ENCODE measurements at regions not wholly inside any gene's neighbourhood (a gene's known extent, or its start where the extent isn't known, plus 50 kb on each side); places are given as distances from the start of the nearest gene placed in this dataset.

DNA sequence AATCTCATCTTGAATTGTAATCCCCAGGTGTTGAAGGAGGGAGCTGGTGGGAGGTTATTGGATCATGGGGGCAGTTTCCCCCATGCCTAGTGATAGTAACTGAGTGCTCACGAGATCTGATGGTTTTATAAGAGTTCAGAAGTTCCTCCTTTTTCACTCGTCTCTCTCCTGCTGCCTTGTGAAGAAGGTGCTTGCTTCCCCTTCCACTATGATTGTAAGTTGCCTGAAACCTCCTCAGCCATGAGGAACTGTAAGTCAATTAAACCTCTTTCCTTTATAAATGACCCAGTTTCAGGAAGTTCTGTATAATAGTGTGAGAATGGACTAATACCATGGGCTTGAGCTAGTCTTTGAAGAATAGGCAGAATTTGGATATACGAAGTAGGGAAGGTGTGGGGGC, 113.9 kb downstream of the RIN2 start:
- Histone ChIP-seq H4K8ac (ENCODE audit: low read depth, low read length) (no peak overlapping the region), H3K18ac (ENCODE audit: low read length) (no peak overlapping the region), H4K91ac (ENCODE audit: low read depth, low read length, poor library complexity) (no peak overlapping the region), H3K4me2 (ENCODE audit: insufficient read depth, low read length, poor library complexity, severe bottlenecking) (no peak overlapping the region), H3K9me3 (replicated peaks in 1 of 2; ENCODE audit: control insufficient read depth in 2 of 2, insufficient read depth in 1 of 2, low read depth in 1 of 2, low read length in 2 of 2) (peaks cover 0 to 2% of the 10 kb centered on the region in 2 donors), H3K14ac (ENCODE audit: low read length) (no peak overlapping the region), H3K4me3 (ENCODE audit: low read length in 2 of 2) (no peak overlapping the region), H3K9ac (ENCODE audit: low read depth, low read length, poor library complexity) (no peak overlapping the region), H3K4me1 (ENCODE audit: control insufficient read depth in 2 of 2, insufficient read depth in 1 of 2, low read depth in 1 of 2, low read length in 2 of 2) (peaks cover 0 to 3% of the 10 kb centered on the region in 2 donors), H3K27me3 (ENCODE audit: control insufficient read depth in 3 of 3, insufficient read depth in 3 of 3, low read depth in 1 of 3, low read length in 3 of 3) (no peaks in the 10 kb centered on the region), H2BK5ac (ENCODE audit: low read length) (no peak overlapping the region), H3K36me3 (replicated peaks in 1 of 2; ENCODE audit: control insufficient read depth in 2 of 2, insufficient read depth in 2 of 2, low read length in 2 of 2) (peaks cover 0 to 6% of the 10 kb centered on the region in 2 donors), H2BK120ac (ENCODE audit: low read depth, low read length) (no peak overlapping the region), H3K23ac (ENCODE audit: low read depth, low read length, poor library complexity) (no peak overlapping the region), H2AK5ac (ENCODE audit: low read depth, low read length) (no peak overlapping the region), H2AFZ (ENCODE audit: low read length) (no peak overlapping the region), H3K27ac (replicated peaks; ENCODE audit: low read length) (no peak overlapping the region), H3K4ac (ENCODE audit: low read length) (no peak overlapping the region), H2BK15ac (ENCODE audit: low read length) (no peak overlapping the region), H3K79me1 (ENCODE audit: low read depth, low read length) (no peaks in the 10 kb centered on the region), H2BK12ac (ENCODE audit: low read length) (no peak overlapping the region)
- WGBS, 2 donors (ENCODE audit: extremely low coverage in 2 of 2, insufficient read length in 2 of 2, insufficient replicate concordance in 1 of 2) = no CpG with 5 or more reads among the region's 3 CpGs
- DNase-seq (ENCODE audit: low spot score) = no peak

DNA sequence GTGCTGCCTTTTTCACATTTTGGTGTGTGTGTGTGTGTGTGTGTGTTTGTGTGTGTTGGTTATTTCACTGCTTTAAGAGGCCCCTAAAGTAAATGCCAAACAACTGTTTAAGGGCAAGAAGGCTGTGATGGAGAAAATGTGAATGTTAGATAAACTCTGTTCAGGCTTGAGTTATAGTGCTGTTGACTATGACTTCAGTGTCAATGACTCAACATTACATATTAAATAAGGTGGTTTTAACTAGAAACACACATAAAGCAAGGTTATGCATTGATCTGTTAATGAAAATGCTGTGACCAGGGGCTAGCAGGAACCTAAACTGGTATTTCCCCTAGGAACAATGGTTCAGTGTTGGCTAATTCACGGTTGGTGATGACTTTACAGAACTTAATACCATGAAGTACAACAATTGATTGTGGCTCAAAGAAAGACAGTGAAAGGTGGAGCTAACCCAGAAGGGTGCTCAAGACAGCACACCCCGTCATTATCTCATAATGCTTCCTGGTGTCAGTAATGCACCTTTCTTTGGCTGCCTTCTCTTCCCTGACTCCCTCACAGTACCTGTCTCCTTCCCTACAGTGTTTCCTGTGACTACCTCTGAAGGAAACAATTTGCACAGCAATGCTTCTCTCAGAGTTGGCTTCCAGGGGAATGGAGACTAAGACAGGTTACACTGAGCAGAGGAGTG, 116.1 kb downstream of the RIN2 start:
- H2BK15ac ChIP-seq (ENCODE audit: low read length) = no peak overlapping the region

DNA sequence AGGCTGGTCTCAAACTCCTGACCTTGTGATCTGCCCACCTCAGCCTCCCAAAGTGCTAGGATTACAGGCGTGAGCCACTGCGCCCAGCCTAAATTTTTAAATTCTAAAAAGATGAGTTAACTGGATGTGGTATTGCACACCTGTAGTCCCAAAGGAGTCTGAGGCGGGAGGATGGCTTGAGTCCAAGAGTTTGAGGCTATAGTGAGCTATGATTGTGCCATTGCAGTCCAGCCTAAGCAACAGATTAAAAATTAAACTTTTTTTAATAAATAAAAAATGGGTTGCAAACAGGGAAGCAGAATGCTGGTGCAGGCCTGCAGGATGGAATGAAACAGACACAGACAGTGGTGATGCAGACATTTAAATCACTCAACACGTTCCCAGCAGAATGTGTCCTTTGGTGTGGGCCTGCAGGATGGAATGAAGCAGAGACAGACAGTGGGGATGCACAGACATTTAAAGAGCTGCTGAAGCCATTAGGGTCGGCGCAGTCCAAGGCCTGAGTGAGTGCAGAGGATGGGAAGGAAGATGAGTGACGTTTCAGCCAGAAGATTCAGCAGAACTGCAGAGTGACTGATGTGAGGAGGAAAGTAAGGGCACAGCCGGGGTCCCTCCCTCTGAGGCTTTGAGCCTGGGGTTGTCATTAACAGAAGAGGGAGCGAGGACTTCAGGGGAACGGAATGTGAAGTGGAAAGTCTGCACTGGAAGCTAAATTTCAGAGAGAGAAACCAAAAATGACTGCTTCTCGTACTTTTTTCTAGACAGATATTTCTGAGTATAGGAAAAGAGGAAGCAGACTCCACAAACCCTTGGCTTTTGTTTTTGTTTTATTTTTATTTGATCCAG, 117.5 kb downstream of the RIN2 start:
- Histone ChIP-seq H2AFZ (ENCODE audit: low read length) (no peak overlapping the region), H3K27ac (replicated peaks; ENCODE audit: low read length) (no peak overlapping the region), H4K8ac (ENCODE audit: low read depth, low read length) (no peak overlapping the region), H2BK120ac (ENCODE audit: low read depth, low read length) (no peak overlapping the region), H3K36me3 (replicated peaks in 1 of 2; ENCODE audit: control insufficient read depth in 2 of 2, insufficient read depth in 2 of 2, low read length in 2 of 2) (peaks cover 0 to 6% of the 10 kb centered on the region in 2 donors), H3K9me3 (replicated peaks in 1 of 2; ENCODE audit: control insufficient read depth in 2 of 2, insufficient read depth in 1 of 2, low read depth in 1 of 2, low read length in 2 of 2) (peaks cover 0 to 2% of the 10 kb centered on the region in 2 donors), H3K4ac (ENCODE audit: low read length) (no peak overlapping the region), H3K4me3 (ENCODE audit: low read length in 2 of 2) (no peak overlapping the region), H3K14ac (ENCODE audit: low read length) (no peak overlapping the region), H3K23ac (ENCODE audit: low read depth, low read length, poor library complexity) (no peak overlapping the region), H2AK5ac (ENCODE audit: low read depth, low read length) (no peak overlapping the region), H3K27me3 (ENCODE audit: control insufficient read depth in 3 of 3, insufficient read depth in 3 of 3, low read depth in 1 of 3, low read length in 3 of 3) (no peaks in the 10 kb centered on the region), H2BK12ac (ENCODE audit: low read length) (no peak overlapping the region), H3K9ac (ENCODE audit: low read depth, low read length, poor library complexity) (no peak overlapping the region), H3K4me2 (ENCODE audit: insufficient read depth, low read length, poor library complexity, severe bottlenecking) (no peak overlapping the region), H2BK15ac (ENCODE audit: low read length) (no peak overlapping the region), H4K91ac (ENCODE audit: low read depth, low read length, poor library complexity) (no peak overlapping the region), H3K18ac (ENCODE audit: low read length) (no peak overlapping the region), H3K79me1 (ENCODE audit: low read depth, low read length) (no peaks in the 10 kb centered on the region), H2BK5ac (ENCODE audit: low read length) (no peak overlapping the region), H3K4me1 (ENCODE audit: control insufficient read depth in 2 of 2, insufficient read depth in 1 of 2, low read depth in 1 of 2, low read length in 2 of 2) (peaks cover 0 to 3% of the 10 kb centered on the region in 2 donors)
- WGBS, 2 donors (ENCODE audit: extremely low coverage in 2 of 2, insufficient read length in 2 of 2, insufficient replicate concordance in 1 of 2) = no CpG with 5 or more reads among the region's 11 CpGs
- DNase-seq (ENCODE audit: low spot score) = no peak

More for the DNA sequence above, 116.1 kb downstream of the RIN2 start:
- Histone ChIP-seq H2AFZ (ENCODE audit: low read length) (no peak overlapping the region), H3K36me3 (replicated peaks in 1 of 2; ENCODE audit: control insufficient read depth in 2 of 2, insufficient read depth in 2 of 2, low read length in 2 of 2) (peaks cover 0 to 6% of the 10 kb centered on the region in 2 donors), H3K18ac (ENCODE audit: low read length) (no peak overlapping the region), H3K79me1 (ENCODE audit: low read depth, low read length) (no peaks in the 10 kb centered on the region), H3K9me3 (replicated peaks in 1 of 2; ENCODE audit: control insufficient read depth in 2 of 2, insufficient read depth in 1 of 2, low read depth in 1 of 2, low read length in 2 of 2) (peaks cover 0 to 2% of the 10 kb centered on the region in 2 donors), H4K8ac (ENCODE audit: low read depth, low read length) (no peak overlapping the region), H2BK5ac (ENCODE audit: low read length) (no peak overlapping the region), H3K4me2 (ENCODE audit: insufficient read depth, low read length, poor library complexity, severe bottlenecking) (no peak overlapping the region), H3K4ac (ENCODE audit: low read length) (no peak overlapping the region), H3K27ac (replicated peaks; ENCODE audit: low read length) (no peak overlapping the region), H3K4me3 (ENCODE audit: low read length in 2 of 2) (no peak overlapping the region), H4K91ac (ENCODE audit: low read depth, low read length, poor library complexity) (no peak overlapping the region), H3K23ac (ENCODE audit: low read depth, low read length, poor library complexity) (no peak overlapping the region), H2AK5ac (ENCODE audit: low read depth, low read length) (no peak overlapping the region), H2BK120ac (ENCODE audit: low read depth, low read length) (no peak overlapping the region), H3K27me3 (ENCODE audit: control insufficient read depth in 3 of 3, insufficient read depth in 3 of 3, low read depth in 1 of 3, low read length in 3 of 3) (no peaks in the 10 kb centered on the region), H3K9ac (ENCODE audit: low read depth, low read length, poor library complexity) (no peak overlapping the region), H3K14ac (ENCODE audit: low read length) (no peak overlapping the region), H3K4me1 (ENCODE audit: control insufficient read depth in 2 of 2, insufficient read depth in 1 of 2, low read depth in 1 of 2, low read length in 2 of 2) (peaks cover 0 to 3% of the 10 kb centered on the region in 2 donors), H2BK12ac (ENCODE audit: low read length) (no peak overlapping the region)
- DNase-seq (ENCODE audit: low spot score) = no peak
- no CpG with 5 or more reads among the region's 2 CpGs for WGBS, 2 donors (ENCODE audit: extremely low coverage in 2 of 2, insufficient read length in 2 of 2, insufficient replicate concordance in 1 of 2)

DNA sequence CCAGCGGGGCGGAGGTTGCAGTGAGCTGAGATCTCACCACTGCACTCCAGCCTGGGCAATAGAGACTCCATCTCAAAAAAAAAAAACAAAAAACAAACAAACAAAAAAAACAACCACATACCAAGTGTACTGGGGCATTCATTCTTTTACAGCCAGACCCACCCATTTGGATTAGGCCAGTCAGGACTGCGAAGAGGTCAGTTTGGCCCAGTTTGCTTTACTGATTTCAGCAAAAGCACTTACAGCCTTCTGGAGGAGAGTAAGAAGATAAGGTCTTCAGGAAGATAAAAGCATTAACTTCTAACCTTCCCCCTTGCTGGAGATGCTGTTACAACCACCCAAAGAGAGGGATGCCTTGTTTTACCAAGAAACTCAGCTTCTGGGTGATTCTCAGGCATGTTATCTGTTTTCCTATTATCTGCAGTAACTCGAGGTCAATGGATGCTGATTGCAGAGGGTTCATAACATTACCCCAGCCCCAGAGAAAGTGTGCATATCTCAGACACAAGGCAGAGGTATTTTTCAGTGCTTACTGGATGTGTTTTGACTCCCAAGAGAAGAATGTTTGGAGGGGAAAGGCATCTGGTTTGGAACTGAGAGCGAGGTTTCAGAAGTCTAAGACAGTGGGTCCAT, 118.9 kb downstream of the RIN2 start:
- Histone ChIP-seq H3K4me3 (ENCODE audit: low read length in 2 of 2) (no peak overlapping the region), H3K9me3 (replicated peaks in 1 of 2; ENCODE audit: control insufficient read depth in 2 of 2, insufficient read depth in 1 of 2, low read depth in 1 of 2, low read length in 2 of 2) (peaks cover 0 to 2% of the 10 kb centered on the region in 2 donors), H2BK15ac (ENCODE audit: low read length) (no peak overlapping the region), H2AK5ac (ENCODE audit: low read depth, low read length) (no peak overlapping the region), H3K9ac (ENCODE audit: low read depth, low read length, poor library complexity) (no peak overlapping the region), H3K18ac (ENCODE audit: low read length) (no peak overlapping the region), H2BK5ac (ENCODE audit: low read length) (no peak overlapping the region), H3K79me1 (ENCODE audit: low read depth, low read length) (no peaks in the 10 kb centered on the region), H2BK12ac (ENCODE audit: low read length) (no peak overlapping the region), H2AFZ (ENCODE audit: low read length) (no peak overlapping the region), H4K91ac (ENCODE audit: low read depth, low read length, poor library complexity) (no peak overlapping the region), H3K27me3 (ENCODE audit: control insufficient read depth in 3 of 3, insufficient read depth in 3 of 3, low read depth in 1 of 3, low read length in 3 of 3) (no peaks in the 10 kb centered on the region), H3K4ac (ENCODE audit: low read length) (no peak overlapping the region), H3K14ac (ENCODE audit: low read length) (no peak overlapping the region), H3K4me2 (ENCODE audit: insufficient read depth, low read length, poor library complexity, severe bottlenecking) (no peak overlapping the region), H3K23ac (ENCODE audit: low read depth, low read length, poor library complexity) (no peak overlapping the region), H3K27ac (replicated peaks; ENCODE audit: low read length) (no peak overlapping the region), H3K36me3 (replicated peaks in 1 of 2; ENCODE audit: control insufficient read depth in 2 of 2, insufficient read depth in 2 of 2, low read length in 2 of 2) (peaks cover 0 to 6% of the 10 kb centered on the region in 2 donors), H4K8ac (ENCODE audit: low read depth, low read length) (no peak overlapping the region), H3K4me1 (ENCODE audit: control insufficient read depth in 2 of 2, insufficient read depth in 1 of 2, low read depth in 1 of 2, low read length in 2 of 2) (peaks cover 0 to 3% of the 10 kb centered on the region in 2 donors), H2BK120ac (ENCODE audit: low read depth, low read length) (no peak overlapping the region)
- WGBS, 2 donors (ENCODE audit: extremely low coverage in 2 of 2, insufficient read length in 2 of 2, insufficient replicate concordance in 1 of 2) = no CpG with 5 or more reads among the region's 5 CpGs
- no peak for DNase-seq (ENCODE audit: low spot score)

Measured in neuronal stem cell (in vitro differentiated cells).